ENCODE measurements at regions not wholly inside any gene's neighbourhood (a gene's known extent, or its start where the extent isn't known, plus 50 kb on each side); places are given as distances from the start of the nearest gene placed in this dataset.

GRCh38 chr13:73832128-73832588 is 302.0 kb downstream of the KLF12 start:
- TF ChIP-seq, protein P1, sequence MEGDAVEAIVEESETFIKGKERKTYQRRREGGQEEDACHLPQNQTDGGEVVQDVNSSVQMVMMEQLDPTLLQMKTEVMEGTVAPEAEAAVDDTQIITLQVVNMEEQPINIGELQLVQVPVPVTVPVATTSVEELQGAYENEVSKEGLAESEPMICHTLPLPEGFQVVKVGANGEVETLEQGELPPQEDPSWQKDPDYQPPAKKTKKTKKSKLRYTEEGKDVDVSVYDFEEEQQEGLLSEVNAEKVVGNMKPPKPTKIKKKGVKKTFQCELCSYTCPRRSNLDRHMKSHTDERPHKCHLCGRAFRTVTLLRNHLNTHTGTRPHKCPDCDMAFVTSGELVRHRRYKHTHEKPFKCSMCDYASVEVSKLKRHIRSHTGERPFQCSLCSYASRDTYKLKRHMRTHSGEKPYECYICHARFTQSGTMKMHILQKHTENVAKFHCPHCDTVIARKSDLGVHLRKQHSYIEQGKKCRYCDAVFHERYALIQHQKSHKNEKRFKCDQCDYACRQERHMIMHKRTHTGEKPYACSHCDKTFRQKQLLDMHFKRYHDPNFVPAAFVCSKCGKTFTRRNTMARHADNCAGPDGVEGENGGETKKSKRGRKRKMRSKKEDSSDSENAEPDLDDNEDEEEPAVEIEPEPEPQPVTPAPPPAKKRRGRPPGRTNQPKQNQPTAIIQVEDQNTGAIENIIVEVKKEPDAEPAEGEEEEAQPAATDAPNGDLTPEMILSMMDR (IDR thresholded peaks at IDR 0.05; ENCODE audit: unreplicated experiment) = no peak
- no peak overlapping the region for H3K4me3 Mint-ChIP-seq (ENCODE audit: unreplicated experiment)
- ChIA-PET POLR2A (no interaction called here), CTCF (interaction anchor here (0.7 to 1.7 kb wide), 5 partner anchors 10 to 1417 kb away, joined by 3 to 5 read pairs (median 3); no protein-coding TSS in a partner anchor)
- intact Hi-C loops (cut with micrococcal nuclease) = no loop called here
- H3K27ac Mint-ChIP-seq (ENCODE audit: low read depth, unreplicated experiment) = peak overlapping the region; percentile 3
- H3K27me3 Mint-ChIP-seq (ENCODE audit: insufficient read depth, unreplicated experiment) = no peaks in the 10 kb centered on the region
- DNase-seq (ENCODE audit: unreplicated experiment) = no peak
- H3K36me3 Mint-ChIP-seq (ENCODE audit: insufficient read depth, unreplicated experiment) = no peaks in the 10 kb centered on the region
- H3K4me1 Mint-ChIP-seq (ENCODE audit: insufficient read depth, unreplicated experiment) = peaks cover 5% of the 10 kb centered on the region
- no peaks in the 10 kb centered on the region for H3K9me3 Mint-ChIP-seq (ENCODE audit: unreplicated experiment)
- no TSS peak for BruUV-seq (replicated peaks)

- ChIA-PET POLR2A (no interaction called here), CTCF (interaction anchor here (0.7 to 1.6 kb wide), 2 partner anchors 1391 to 1397 kb away, joined by 4 to 6 read pairs; no protein-coding TSS in a partner anchor)
- DNase-seq (ENCODE audit: unreplicated experiment) = no peak
- BruUV-seq (replicated peaks) = no TSS peak
- H3K36me3 Mint-ChIP-seq (ENCODE audit: insufficient read depth, unreplicated experiment) = no peaks in the 10 kb centered on the region
- H3K27ac Mint-ChIP-seq (ENCODE audit: low read depth, unreplicated experiment) = no peak overlapping the region
- peaks cover 5% of the 10 kb centered on the region for H3K4me1 Mint-ChIP-seq (ENCODE audit: insufficient read depth, unreplicated experiment)
- no peaks in the 10 kb centered on the region for H3K27me3 Mint-ChIP-seq (ENCODE audit: insufficient read depth, unreplicated experiment)
- TF ChIP-seq, protein P1 (IDR thresholded peaks at IDR 0.05; ENCODE audit: unreplicated experiment) = no peak
- H3K4me3 Mint-ChIP-seq (ENCODE audit: unreplicated experiment) = no peak overlapping the region
- no peaks in the 10 kb centered on the region for H3K9me3 Mint-ChIP-seq (ENCODE audit: unreplicated experiment)
- intact Hi-C loops (cut with micrococcal nuclease) = no loop called here
Measured at GRCh38 chr13:73829416-73829815, 304.8 kb downstream of the KLF12 start.

DNA sequence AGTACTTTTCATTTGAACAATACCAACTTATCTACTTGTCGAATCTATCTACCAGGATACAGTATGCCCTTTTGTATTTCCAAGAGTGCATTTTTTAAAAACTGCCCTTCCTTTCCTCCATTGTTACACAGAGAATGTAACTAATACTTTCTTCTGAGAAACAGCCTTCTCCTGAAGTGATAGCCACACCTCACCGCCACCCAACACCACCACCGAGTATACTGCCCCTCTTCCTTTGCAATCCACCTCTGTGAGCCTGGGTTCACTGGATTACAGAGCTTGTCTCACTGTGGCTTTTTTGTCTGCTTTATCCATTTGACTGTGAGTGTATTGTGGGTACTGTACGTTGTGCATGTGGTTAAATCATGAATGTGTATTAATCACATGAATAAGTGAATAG is 305.4 kb downstream of the KLF12 start:
- TF ChIP-seq, protein P1 (IDR thresholded peaks at IDR 0.05; ENCODE audit: unreplicated experiment) = no peak
- Mint-ChIP-seq H3K36me3 (ENCODE audit: insufficient read depth, unreplicated experiment) (no peaks in the 10 kb centered on the region), H3K27ac (ENCODE audit: low read depth, unreplicated experiment) (no peak overlapping the region), H3K4me3 (ENCODE audit: unreplicated experiment) (no peak overlapping the region), H3K4me1 (ENCODE audit: insufficient read depth, unreplicated experiment) (peaks cover 5% of the 10 kb centered on the region), H3K9me3 (ENCODE audit: unreplicated experiment) (no peaks in the 10 kb centered on the region), H3K27me3 (ENCODE audit: insufficient read depth, unreplicated experiment) (no peaks in the 10 kb centered on the region)
- intact Hi-C loops (cut with micrococcal nuclease) = no loop called here
- no TSS peak for BruUV-seq (replicated peaks)
- ChIA-PET POLR2A (interaction anchor here (0.6 kb wide), 1 partner anchor 461 kb away, joined by 3 read pairs; no protein-coding TSS in a partner anchor), CTCF (interaction anchor here (0.6 to 1.6 kb wide), 4 partner anchors 20 to 1391 kb away, joined by 3 to 9 read pairs (median 5); no protein-coding TSS in a partner anchor)
- no peak for DNase-seq (ENCODE audit: unreplicated experiment)

- ChIA-PET POLR2A (no interaction called here), CTCF (interaction anchor here (1.5 kb wide), 1 partner anchor 459 kb away, joined by 9 read pairs; no protein-coding TSS in a partner anchor)
- Mint-ChIP-seq H3K27ac (ENCODE audit: low read depth, unreplicated experiment) (no peak overlapping the region), H3K9me3 (ENCODE audit: unreplicated experiment) (no peaks in the 10 kb centered on the region), H3K4me3 (ENCODE audit: unreplicated experiment) (no peak overlapping the region), H3K27me3 (ENCODE audit: insufficient read depth, unreplicated experiment) (no peaks in the 10 kb centered on the region), H3K36me3 (ENCODE audit: insufficient read depth, unreplicated experiment) (no peaks in the 10 kb centered on the region), H3K4me1 (ENCODE audit: insufficient read depth, unreplicated experiment) (peaks cover 5% of the 10 kb centered on the region)
- TF ChIP-seq, protein P1 (IDR thresholded peaks at IDR 0.05; ENCODE audit: unreplicated experiment) = no peak
- BruUV-seq (replicated peaks) = no TSS peak
- intact Hi-C loops (cut with micrococcal nuclease) = no loop called here
- DNase-seq (ENCODE audit: unreplicated experiment) = peak; percentile 14
Measured at GRCh38 chr13:73827434-73827833, 306.8 kb downstream of the KLF12 start.
